ENCODE measurements at regions not wholly inside any gene's neighbourhood (a gene's known extent, or its start where the extent isn't known, plus 50 kb on each side); places are given as distances from the start of the nearest gene placed in this dataset.
A peak's percentile ranks its signal among the peaks of the same experiment; 100 is the strongest.

- no peak for TF ChIP-seq CTCF (conservative IDR thresholded peaks at IDR 0.05)
- H3K27ac ChIP-seq = no peak overlapping the region
Measured at GRCh38 chr6:117810269-117810668, 96.8 kb upstream of the SLC35F1 start.

GRCh38 chr6:117817499-117817898 is 89.6 kb upstream of the SLC35F1 start:
- no peak for TF ChIP-seq CTCF (conservative IDR thresholded peaks at IDR 0.05)

GRCh38 chr6:117817992-117818391 is 89.1 kb upstream of the SLC35F1 start:
- no peak for TF ChIP-seq CTCF (conservative IDR thresholded peaks at IDR 0.05)
- H3K27ac ChIP-seq = no peak overlapping the region

More at GRCh38 chr6:117817499-117817898, 89.6 kb upstream of the SLC35F1 start:
- no peak overlapping the region for H3K27ac ChIP-seq

- no peak overlapping the region for H3K27ac ChIP-seq
- TF ChIP-seq CTCF (conservative IDR thresholded peaks at IDR 0.05) = no peak
Measured at GRCh38 chr6:117818449-117818848, 88.6 kb upstream of the SLC35F1 start.

GRCh38 chr6:117829594-117830319 is 77.3 kb upstream of the SLC35F1 start:
- H3K27ac ChIP-seq = peak overlapping the region; percentile 49; the same call in 1 of the 2 replicates
- peak; percentile 75 for TF ChIP-seq CTCF (conservative IDR thresholded peaks at IDR 0.05)

GRCh38 chr6:117837261-117837660 is 69.8 kb upstream of the SLC35F1 start:
- no peak for TF ChIP-seq CTCF (conservative IDR thresholded peaks at IDR 0.05)
- no peak overlapping the region for H3K27ac ChIP-seq

- TF ChIP-seq CTCF (conservative IDR thresholded peaks at IDR 0.05) = peak; percentile 68
- no peak overlapping the region for H3K27ac ChIP-seq
Measured at GRCh38 chr6:117840541-117840983, 66.5 kb upstream of the SLC35F1 start.

Measured in VCaP (cell line).